ENCODE measurements at regions not wholly inside any gene's neighbourhood (a gene's known extent, or its start where the extent isn't known, plus 50 kb on each side); places are given as distances from the start of the nearest gene placed in this dataset.
"Not testable (repeated sequence)": the region's sequence is repeated elsewhere in the genome, so short reads cannot be mapped to it uniquely, and the experiment has no call there.

DNA sequence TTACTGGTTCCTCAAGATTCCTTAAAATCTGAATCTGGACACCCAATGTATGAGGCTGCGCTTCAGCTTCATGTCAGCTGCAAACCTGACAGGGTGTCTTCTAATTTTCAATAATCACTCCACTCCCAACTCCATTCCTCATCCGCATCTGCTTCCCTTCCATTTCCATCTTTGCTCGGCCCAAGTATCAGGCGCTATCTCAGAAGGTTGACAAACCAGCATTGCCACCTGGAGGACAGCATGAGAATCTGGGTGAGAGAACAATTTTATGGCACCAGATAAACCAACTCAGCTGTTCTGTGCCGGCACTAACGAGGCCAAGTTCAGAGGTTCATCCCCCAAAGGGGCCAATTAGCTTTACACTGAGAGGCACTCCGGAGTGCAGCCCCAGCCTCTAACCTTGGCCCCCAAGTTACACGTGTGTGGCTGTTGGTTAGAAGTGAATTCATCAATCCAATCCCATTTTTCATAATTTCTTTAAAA is 79.1 kb upstream of the LMO2 start:
- H3K4me1 ChIP-seq (ENCODE audit: control insufficient read depth, insufficient read depth, low read length): peaks cover 5% of the 10 kb centered on the region
- H3K27ac ChIP-seq (ENCODE audit: low read length): no peak overlapping the region
- peak; percentile 83 to 88 for DNase-seq
- peaks cover 6% of the 10 kb centered on the region for H3K27me3 ChIP-seq (ENCODE audit: control insufficient read depth, insufficient read depth, low read length)
- H3K36me3 ChIP-seq (ENCODE audit: control insufficient read depth, insufficient read depth, low read length): no peaks in the 10 kb centered on the region
- no CpG with 5 or more reads among the region's 8 CpGs for WGBS (ENCODE audit: insufficient coverage, low lambda C conversion rate)
- H3K4me3 ChIP-seq (ENCODE audit: low read length): no peak overlapping the region
- no peaks in the 10 kb centered on the region for H3K9me3 ChIP-seq (ENCODE audit: control insufficient read depth, low read depth, low read length)

DNA sequence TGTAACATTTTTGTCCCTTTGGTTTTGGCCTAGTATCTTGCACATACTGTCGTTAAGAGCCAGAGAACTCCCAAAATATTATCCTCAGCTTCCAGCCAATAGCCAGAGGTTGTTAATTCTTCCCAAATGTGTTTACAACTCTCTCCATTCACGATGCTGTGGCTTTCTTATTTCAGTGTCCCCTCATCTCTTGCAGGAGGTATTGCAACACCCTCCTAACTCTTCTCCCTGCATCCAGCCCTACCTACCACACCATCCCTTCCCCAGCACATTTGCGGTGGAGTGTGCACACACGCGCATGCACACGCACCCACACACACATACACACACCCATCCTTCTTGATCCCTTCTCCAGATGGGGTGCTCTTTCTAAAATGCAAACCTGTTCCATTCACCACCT is 75.6 kb upstream of the LMO2 start:
- H3K27ac ChIP-seq (ENCODE audit: low read length): no peak overlapping the region
- no CpG with 5 or more reads among the region's 6 CpGs for WGBS (ENCODE audit: insufficient coverage, low lambda C conversion rate)
- DNase-seq: no peak
- H3K4me1 ChIP-seq (ENCODE audit: control insufficient read depth, insufficient read depth, low read length): peaks cover 5% of the 10 kb centered on the region
- H3K4me3 ChIP-seq (ENCODE audit: low read length): no peak overlapping the region
- H3K9me3 ChIP-seq (ENCODE audit: control insufficient read depth, low read depth, low read length): no peaks in the 10 kb centered on the region
- H3K36me3 ChIP-seq (ENCODE audit: control insufficient read depth, insufficient read depth, low read length): no peaks in the 10 kb centered on the region
- H3K27me3 ChIP-seq (ENCODE audit: control insufficient read depth, insufficient read depth, low read length): no peaks in the 10 kb centered on the region

DNA sequence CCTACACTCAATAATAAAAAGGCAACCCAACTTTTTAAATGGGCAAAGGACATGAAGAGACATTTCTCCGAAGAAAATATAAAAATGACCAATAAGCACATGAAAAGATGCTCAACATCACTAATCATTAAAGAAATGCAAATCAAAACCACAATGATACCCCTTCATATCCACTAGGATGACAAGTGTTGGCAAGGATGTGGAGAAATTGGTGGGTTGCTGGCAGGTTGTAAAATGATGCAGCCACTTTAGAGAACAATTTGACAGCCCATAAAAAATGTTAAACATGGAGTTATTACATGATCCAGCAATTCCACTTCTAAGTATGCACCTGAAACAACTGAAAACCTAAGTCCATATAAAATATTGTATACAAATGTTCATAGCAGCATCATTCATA is 73.2 kb upstream of the LMO2 start:
- no peaks in the 10 kb centered on the region for H3K27me3 ChIP-seq (ENCODE audit: control insufficient read depth, insufficient read depth, low read length)
- 100% methylated on average over 1 of the region's 1 CpG for WGBS (ENCODE audit: insufficient coverage, low lambda C conversion rate)
- no peak overlapping the region for H3K27ac ChIP-seq (ENCODE audit: low read length)
- no peaks in the 10 kb centered on the region for H3K36me3 ChIP-seq (ENCODE audit: control insufficient read depth, insufficient read depth, low read length)
- DNase-seq: no peak
- no peaks in the 10 kb centered on the region for H3K4me1 ChIP-seq (ENCODE audit: control insufficient read depth, insufficient read depth, low read length)
- no peak overlapping the region for H3K4me3 ChIP-seq (ENCODE audit: low read length)
- H3K9me3 ChIP-seq (ENCODE audit: control insufficient read depth, low read depth, low read length): no peaks in the 10 kb centered on the region

GRCh38 chr11:33959855-33960400 is 68.1 kb upstream of the LMO2 start:
- no peak overlapping the region for H3K27ac ChIP-seq (ENCODE audit: low read length)
- no CpG with 5 or more reads among the region's 3 CpGs for WGBS (ENCODE audit: insufficient coverage, low lambda C conversion rate)
- no peaks in the 10 kb centered on the region for H3K36me3 ChIP-seq (ENCODE audit: control insufficient read depth, insufficient read depth, low read length)
- H3K9me3 ChIP-seq (ENCODE audit: control insufficient read depth, low read depth, low read length): no peaks in the 10 kb centered on the region
- DNase-seq: peak; percentile 23 to 50
- H3K4me3 ChIP-seq (ENCODE audit: low read length): no peak overlapping the region
- H3K4me1 ChIP-seq (ENCODE audit: control insufficient read depth, insufficient read depth, low read length): no peaks in the 10 kb centered on the region
- H3K27me3 ChIP-seq (ENCODE audit: control insufficient read depth, insufficient read depth, low read length): no peaks in the 10 kb centered on the region

GRCh38 chr11:33957304-33957917 is 65.5 kb upstream of the LMO2 start:
- peaks cover 2% of the 10 kb centered on the region for H3K27me3 ChIP-seq (ENCODE audit: control insufficient read depth, insufficient read depth, low read length)
- H3K4me1 ChIP-seq (ENCODE audit: control insufficient read depth, insufficient read depth, low read length): no peaks in the 10 kb centered on the region
- no peaks in the 10 kb centered on the region for H3K36me3 ChIP-seq (ENCODE audit: control insufficient read depth, insufficient read depth, low read length)
- WGBS (ENCODE audit: insufficient coverage, low lambda C conversion rate): 100% methylated on average over 1 of the region's 6 CpGs
- H3K27ac ChIP-seq (ENCODE audit: low read length): no peak overlapping the region
- DNase-seq: no peak
- no peak overlapping the region for H3K4me3 ChIP-seq (ENCODE audit: low read length)
- no peaks in the 10 kb centered on the region for H3K9me3 ChIP-seq (ENCODE audit: control insufficient read depth, low read depth, low read length)

DNA sequence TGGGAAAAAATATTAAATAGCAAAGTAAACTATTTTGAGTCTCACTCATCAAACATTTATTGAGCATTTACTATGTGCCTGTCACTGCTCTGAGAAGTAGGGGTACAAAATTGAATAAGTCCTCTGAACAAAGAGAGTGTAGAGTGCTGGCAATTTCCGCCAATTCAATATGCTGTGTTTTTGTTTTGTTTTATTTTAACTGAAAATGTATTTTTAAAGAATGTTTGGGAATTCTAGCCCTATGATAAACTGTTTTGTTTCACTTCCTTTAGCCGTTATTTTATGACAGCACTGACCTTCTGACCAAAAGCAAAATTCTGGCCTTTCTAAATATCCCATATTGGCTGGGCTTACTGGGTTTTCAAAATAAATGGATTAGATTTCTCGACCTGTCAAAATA is 64.7 kb upstream of the LMO2 start:
- Histone ChIP-seq H3K9me3 (ENCODE audit: control insufficient read depth, low read depth, low read length) (no peaks in the 10 kb centered on the region), H3K4me3 (ENCODE audit: low read length) (no peak overlapping the region), H3K27ac (ENCODE audit: low read length) (no peak overlapping the region), H3K36me3 (ENCODE audit: control insufficient read depth, insufficient read depth, low read length) (no peaks in the 10 kb centered on the region), H3K4me1 (ENCODE audit: control insufficient read depth, insufficient read depth, low read length) (no peaks in the 10 kb centered on the region), H3K27me3 (ENCODE audit: control insufficient read depth, insufficient read depth, low read length) (peaks cover 2% of the 10 kb centered on the region)
- 63% methylated on average over 1 of the region's 3 CpGs for WGBS (ENCODE audit: insufficient coverage, low lambda C conversion rate)
- no peak for DNase-seq

- Histone ChIP-seq H3K36me3 (ENCODE audit: control insufficient read depth, insufficient read depth, low read length) (no peaks in the 10 kb centered on the region), H3K4me1 (ENCODE audit: control insufficient read depth, insufficient read depth, low read length) (no peaks in the 10 kb centered on the region), H3K27ac (ENCODE audit: low read length) (no peak overlapping the region), H3K9me3 (ENCODE audit: control insufficient read depth, low read depth, low read length) (no peaks in the 10 kb centered on the region), H3K4me3 (ENCODE audit: low read length) (no peak overlapping the region), H3K27me3 (ENCODE audit: control insufficient read depth, insufficient read depth, low read length) (peaks cover 2% of the 10 kb centered on the region)
- 100% methylated on average over 1 of the region's 5 CpGs for WGBS (ENCODE audit: insufficient coverage, low lambda C conversion rate)
- DNase-seq: no peak
These were observed 61.4 kb upstream of the LMO2 start for GRCh38 chr11:33953289-33953688.

- H3K4me1 ChIP-seq (ENCODE audit: control insufficient read depth, insufficient read depth, low read length): no peaks in the 10 kb centered on the region
- H3K27me3 ChIP-seq (ENCODE audit: control insufficient read depth, insufficient read depth, low read length): peaks cover 2% of the 10 kb centered on the region
- H3K36me3 ChIP-seq (ENCODE audit: control insufficient read depth, insufficient read depth, low read length): no peaks in the 10 kb centered on the region
- no peak overlapping the region for H3K27ac ChIP-seq (ENCODE audit: low read length)
- no peaks in the 10 kb centered on the region for H3K9me3 ChIP-seq (ENCODE audit: control insufficient read depth, low read depth, low read length)
- no peak for DNase-seq
- WGBS (ENCODE audit: insufficient coverage, low lambda C conversion rate): no CpG with 5 or more reads among the region's 5 CpGs
- H3K4me3 ChIP-seq (ENCODE audit: low read length): no peak overlapping the region
These were observed 60.9 kb upstream of the LMO2 start for GRCh38 chr11:33952805-33953204.

- Histone ChIP-seq H3K36me3 (ENCODE audit: control insufficient read depth, insufficient read depth, low read length) (no peaks in the 10 kb centered on the region), H3K27ac (ENCODE audit: low read length) (no peak overlapping the region), H3K9me3 (ENCODE audit: control insufficient read depth, low read depth, low read length) (no peaks in the 10 kb centered on the region), H3K27me3 (ENCODE audit: control insufficient read depth, insufficient read depth, low read length) (peaks cover under 1% of the 10 kb centered on the region), H3K4me1 (ENCODE audit: control insufficient read depth, insufficient read depth, low read length) (no peaks in the 10 kb centered on the region), H3K4me3 (ENCODE audit: low read length) (no peak overlapping the region)
- no peak for DNase-seq
- WGBS (ENCODE audit: insufficient coverage, low lambda C conversion rate): 100% methylated on average over 1 of the region's 8 CpGs
These were observed 57.5 kb upstream of the LMO2 start for GRCh38 chr11:33949252-33949913.

DNA sequence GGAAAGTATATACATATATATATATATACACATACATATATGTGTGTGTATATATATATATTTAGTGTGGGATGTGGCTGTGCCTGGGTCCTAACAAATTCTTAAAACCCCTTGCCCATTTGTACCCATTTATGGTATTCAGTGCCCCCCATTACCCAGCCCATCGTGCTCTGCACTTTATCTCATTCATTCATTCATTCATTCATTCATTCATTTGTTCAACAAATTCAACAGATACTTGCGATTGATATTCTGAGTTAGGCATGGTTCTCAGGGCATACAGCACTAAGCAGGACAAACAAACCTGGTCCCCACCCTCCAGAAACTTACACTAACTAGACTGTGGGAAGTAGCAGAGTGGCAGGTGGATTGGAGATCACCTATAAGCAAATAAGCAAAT is 56.6 kb upstream of the LMO2 start:
- DNase-seq: no peak
- Histone ChIP-seq H3K27ac (ENCODE audit: low read length) (no peak overlapping the region), H3K4me3 (ENCODE audit: low read length) (no peak overlapping the region), H3K27me3 (ENCODE audit: control insufficient read depth, insufficient read depth, low read length) (no peaks in the 10 kb centered on the region), H3K9me3 (ENCODE audit: control insufficient read depth, low read depth, low read length) (no peaks in the 10 kb centered on the region), H3K36me3 (ENCODE audit: control insufficient read depth, insufficient read depth, low read length) (no peaks in the 10 kb centered on the region), H3K4me1 (ENCODE audit: control insufficient read depth, insufficient read depth, low read length) (no peaks in the 10 kb centered on the region)
- WGBS (ENCODE audit: insufficient coverage, low lambda C conversion rate): 70% methylated on average over 2 of the region's 2 CpGs

GRCh38 chr11:33947918-33948317 is 56.0 kb upstream of the LMO2 start:
- not testable (repeated sequence) for H3K4me3 ChIP-seq (ENCODE audit: low read length); H3K9me3 ChIP-seq (ENCODE audit: control insufficient read depth, low read depth, low read length); H3K4me1 ChIP-seq (ENCODE audit: control insufficient read depth, insufficient read depth, low read length); H3K27ac ChIP-seq (ENCODE audit: low read length); H3K27me3 ChIP-seq (ENCODE audit: control insufficient read depth, insufficient read depth, low read length); DNase-seq; H3K36me3 ChIP-seq (ENCODE audit: control insufficient read depth, insufficient read depth, low read length)
- no CpG with 5 or more reads among the region's 5 CpGs for WGBS (ENCODE audit: insufficient coverage, low lambda C conversion rate)

Measured in large intestine (tissue), 3 donors.